ENCODE measurements at regions not wholly inside any gene's neighbourhood (a gene's known extent, or its start where the extent isn't known, plus 50 kb on each side); places are given as distances from the start of the nearest gene placed in this dataset.

DNA sequence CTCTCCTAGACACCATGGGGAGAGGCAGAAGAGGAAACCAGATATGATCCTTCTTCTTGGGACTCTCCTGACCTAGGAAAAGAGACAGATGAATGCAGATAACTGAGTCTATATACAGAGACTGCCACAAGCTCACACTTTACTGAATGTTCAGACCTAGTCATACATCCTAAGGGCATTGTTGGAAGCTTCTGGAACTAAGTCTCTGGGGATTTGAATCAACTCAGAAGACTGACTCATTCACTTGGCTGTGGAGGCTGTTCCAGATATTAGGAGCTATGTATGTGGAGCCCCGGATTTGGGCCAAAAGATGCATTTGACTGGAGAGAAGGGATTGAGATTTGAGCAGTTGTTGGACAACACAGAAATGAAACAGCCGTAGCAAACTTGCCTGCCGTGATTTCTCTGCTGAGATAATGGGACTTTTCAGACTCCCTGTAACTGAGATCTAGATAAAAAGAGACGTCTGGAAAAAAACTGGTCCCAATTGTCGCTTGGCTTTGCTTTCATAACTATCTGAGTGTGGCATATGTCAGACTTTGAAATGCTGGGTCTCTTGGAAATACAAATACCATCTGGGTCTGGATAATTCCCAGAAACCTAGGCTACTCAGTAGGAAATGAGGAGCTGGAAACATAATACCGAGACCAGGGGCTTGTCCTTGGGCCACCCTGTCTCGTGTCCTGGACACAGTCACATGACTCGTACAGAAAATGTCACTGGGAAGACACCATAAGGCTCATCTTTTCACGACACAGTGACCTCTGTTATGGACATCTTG, 396.8 kb downstream of the NUAK1 start:
- DNase-seq, result no peak
- Mint-ChIP-seq H3K27me3 (ENCODE audit: insufficient read depth) (peaks cover 9% of the 10 kb centered on the region), H3K9me3 (no peaks in the 10 kb centered on the region), H3K36me3 (ENCODE audit: low read depth) (no peaks in the 10 kb centered on the region), H3K4me3 (no peak overlapping the region), H3K4me1 (peaks cover 31% of the 10 kb centered on the region), H3K27ac (no peak overlapping the region)
- Histone ChIP-seq H3K36me3 (ENCODE audit: control insufficient read depth, insufficient read depth, low read length) (no peaks in the 10 kb centered on the region), H3K9me3 (ENCODE audit: control insufficient read depth, low read length) (no peaks in the 10 kb centered on the region), H3K27ac (ENCODE audit: low read depth, low read length) (no peak overlapping the region), H3K4me1 (ENCODE audit: control insufficient read depth, insufficient read depth, low read length) (peaks cover 19% of the 10 kb centered on the region), H3K4me3 (ENCODE audit: low read length) (no peak overlapping the region), H3K9ac (ENCODE audit: extremely low read depth, low read length, poor library complexity, severe bottlenecking) (no peak overlapping the region), H3K27me3 (ENCODE audit: control insufficient read depth, insufficient read depth, low read length, poor library complexity, severe bottlenecking) (no peaks in the 10 kb centered on the region)
- 86 to 87% methylated on average over 8 to 9 of the region's 9 CpGs for WGBS, 2 experiments (ENCODE audit: insufficient coverage in 1 of 2, insufficient read length in 1 of 2)
- TF ChIP-seq CTCF (conservative IDR thresholded peaks at IDR 0.05), result no peak

- Histone ChIP-seq H3K27ac (ENCODE audit: low read depth, low read length) (no peak overlapping the region), H3K9me3 (ENCODE audit: control insufficient read depth, low read length) (no peaks in the 10 kb centered on the region), H3K36me3 (ENCODE audit: control insufficient read depth, insufficient read depth, low read length) (no peaks in the 10 kb centered on the region), H3K27me3 (ENCODE audit: control insufficient read depth, insufficient read depth, low read length, poor library complexity, severe bottlenecking) (no peaks in the 10 kb centered on the region), H3K9ac (ENCODE audit: extremely low read depth, low read length, poor library complexity, severe bottlenecking) (no peak overlapping the region), H3K4me3 (ENCODE audit: low read length) (no peak overlapping the region), H3K4me1 (ENCODE audit: control insufficient read depth, insufficient read depth, low read length) (peaks cover 14% of the 10 kb centered on the region)
- TF ChIP-seq CTCF (conservative IDR thresholded peaks at IDR 0.05), result no peak
- Mint-ChIP-seq H3K27me3 (ENCODE audit: insufficient read depth) (peaks cover 9% of the 10 kb centered on the region), H3K4me1 (peaks cover 25% of the 10 kb centered on the region), H3K9me3 (no peaks in the 10 kb centered on the region), H3K27ac (no peak overlapping the region), H3K36me3 (ENCODE audit: low read depth) (no peaks in the 10 kb centered on the region), H3K4me3 (no peak overlapping the region)
- no peak for DNase-seq
- WGBS, 2 experiments (ENCODE audit: insufficient coverage in 1 of 2, insufficient read length in 1 of 2), result 91 to 100% methylated on average over 3 of the region's 3 CpGs
Observed at GRCh38 chr12:105742567-105742874, 396.2 kb downstream of the NUAK1 start.

- no peak for TF ChIP-seq CTCF (conservative IDR thresholded peaks at IDR 0.05)
- Histone ChIP-seq H3K36me3 (ENCODE audit: control insufficient read depth, insufficient read depth, low read length) (no peaks in the 10 kb centered on the region), H3K27ac (ENCODE audit: low read depth, low read length) (no peak overlapping the region), H3K9ac (ENCODE audit: extremely low read depth, low read length, poor library complexity, severe bottlenecking) (no peak overlapping the region), H3K9me3 (ENCODE audit: control insufficient read depth, low read length) (no peaks in the 10 kb centered on the region), H3K4me1 (ENCODE audit: control insufficient read depth, insufficient read depth, low read length) (peaks cover 14% of the 10 kb centered on the region), H3K27me3 (ENCODE audit: control insufficient read depth, insufficient read depth, low read length, poor library complexity, severe bottlenecking) (no peaks in the 10 kb centered on the region), H3K4me3 (ENCODE audit: low read length) (no peak overlapping the region)
- DNase-seq, result no peak
- Mint-ChIP-seq H3K9me3 (no peaks in the 10 kb centered on the region), H3K4me3 (no peak overlapping the region), H3K27ac (no peak overlapping the region), H3K27me3 (ENCODE audit: insufficient read depth) (peaks cover 5% of the 10 kb centered on the region), H3K36me3 (ENCODE audit: low read depth) (no peaks in the 10 kb centered on the region), H3K4me1 (peaks cover 20% of the 10 kb centered on the region)
- 76 to 80% methylated on average over 1 to 3 of the region's 4 CpGs for WGBS, 2 experiments (ENCODE audit: insufficient coverage in 1 of 2, insufficient read length in 1 of 2)
Observed at GRCh38 chr12:105744371-105745058, 394.2 kb downstream of the NUAK1 start.

Measured in endodermal cell (in vitro differentiated cells).